Memory B cell (primary cell): ENCODE measurements at regions not wholly inside any gene's neighbourhood (a gene's known extent, or its start where the extent isn't known, plus 50 kb on each side); places are given as distances from the start of the nearest gene placed in this dataset.
"Not testable (repeated sequence)": the region's sequence is repeated elsewhere in the genome, so short reads cannot be mapped to it uniquely, and the experiment has no call there.

Experiments used
- ATAC-seq: fragments of 150-1000 bp; cut with Tn5 transposase; 2 replicates; pipeline ENCODE4 v1.10.0; 2021; ENCODE audit warnings: low read depth, mild to moderate bottlenecking, moderate library complexity
- DNase-seq, 2 donors: peaks; one replicate each; pipeline ENCODE4 v3.0.0; 2022; ENCODE audit warnings: low spot score in 2 of 2
- H3K27ac Mint-ChIP-seq: one replicate; pipeline ENCODE4 v1.8.0; 2022; ENCODE audit warnings: mild to moderate bottlenecking, moderate library complexity, mixed read lengths
- H3K27me3 Mint-ChIP-seq: one replicate; pipeline ENCODE4 v1.8.0; 2022; ENCODE audit warnings: mixed read lengths
- H3K36me3 Mint-ChIP-seq: one replicate; pipeline ENCODE4 v1.8.0; 2022; ENCODE audit warnings: mild to moderate bottlenecking, mixed read lengths
- H3K4me1 Mint-ChIP-seq: one replicate; pipeline ENCODE4 v1.8.0; 2022; ENCODE audit warnings: mixed read lengths
- H3K4me3 Mint-ChIP-seq: one replicate; pipeline ENCODE4 v1.8.0; 2022; ENCODE audit warnings: mild to moderate bottlenecking, moderate library complexity, mixed read lengths
- H3K9me3 Mint-ChIP-seq: one replicate; pipeline ENCODE4 v1.8.0; 2022; ENCODE audit warnings: mixed read lengths

GRCh38 chr15:69666441-69666882 lies 213.8 kb downstream of the RPLP1 start:
- ATAC-seq = peak; percentile 45

GRCh38 chr15:69666921-69667811 lies 214.5 kb downstream of the RPLP1 start:
- Mint-ChIP-seq H3K4me3 (peak overlapping the region; percentile 82), H3K36me3 (no peaks in the 10 kb centered on the region), H3K9me3 (no peaks in the 10 kb centered on the region), H3K4me1 (peaks cover 45% of the 10 kb centered on the region), H3K27ac (peak overlapping the region; percentile 70), H3K27me3 (no peaks in the 10 kb centered on the region)
- ATAC-seq = peak; percentile 63
- DNase-seq = peak; percentile 24 to 35

More at GRCh38 chr15:69666441-69666882, 213.8 kb downstream of the RPLP1 start:
- H3K9me3 Mint-ChIP-seq = no peaks in the 10 kb centered on the region
- H3K36me3 Mint-ChIP-seq = no peaks in the 10 kb centered on the region
- no peaks in the 10 kb centered on the region for H3K27me3 Mint-ChIP-seq
- H3K27ac Mint-ChIP-seq = peak overlapping the region; percentile 70
- peak overlapping the region; percentile 82 for H3K4me3 Mint-ChIP-seq
- DNase-seq = no peak
- H3K4me1 Mint-ChIP-seq = peaks cover 46% of the 10 kb centered on the region

- DNase-seq (no peak), ATAC-seq (peak; percentile 30)
- Mint-ChIP-seq H3K9me3 (no peaks in the 10 kb centered on the region), H3K27me3 (no peaks in the 10 kb centered on the region), H3K4me1 (peaks cover 43% of the 10 kb centered on the region), H3K36me3 (no peaks in the 10 kb centered on the region), H3K27ac (peak overlapping the region; percentile 45), H3K4me3 (peak overlapping the region; percentile 39)
These were observed 215.6 kb downstream of the RPLP1 start for GRCh38 chr15:69668039-69668705.

GRCh38 chr15:69668963-69669362 lies 216.3 kb downstream of the RPLP1 start:
- no peak overlapping the region for H3K4me3 Mint-ChIP-seq
- no peaks in the 10 kb centered on the region for H3K27me3 Mint-ChIP-seq
- peak overlapping the region; percentile 45 for H3K27ac Mint-ChIP-seq
- no peaks in the 10 kb centered on the region for H3K36me3 Mint-ChIP-seq
- no peaks in the 10 kb centered on the region for H3K9me3 Mint-ChIP-seq
- DNase-seq (no peak), ATAC-seq (peak; percentile 23)
- peaks cover 43% of the 10 kb centered on the region for H3K4me1 Mint-ChIP-seq

GRCh38 chr15:69669446-69669845 lies 216.8 kb downstream of the RPLP1 start:
- Mint-ChIP-seq H3K27me3 (no peaks in the 10 kb centered on the region), H3K4me3 (no peak overlapping the region), H3K9me3 (no peaks in the 10 kb centered on the region), H3K27ac (peak overlapping the region; percentile 15), H3K4me1 (peaks cover 43% of the 10 kb centered on the region), H3K36me3 (no peaks in the 10 kb centered on the region)
- ATAC-seq (no peak), DNase-seq (no peak)

GRCh38 chr15:69673291-69673881 lies 220.8 kb downstream of the RPLP1 start:
- ATAC-seq (no peak), DNase-seq (no peak)
- Mint-ChIP-seq H3K9me3 (no peaks in the 10 kb centered on the region), H3K4me3 (no peak overlapping the region), H3K27ac (no peak overlapping the region), H3K4me1 (peaks cover 24% of the 10 kb centered on the region), H3K36me3 (no peaks in the 10 kb centered on the region), H3K27me3 (peaks cover 2% of the 10 kb centered on the region)

GRCh38 chr15:69675731-69676130 lies 223.1 kb downstream of the RPLP1 start:
- DNase-seq = no peak
- no peak for ATAC-seq
- H3K27me3 Mint-ChIP-seq = peaks cover 3% of the 10 kb centered on the region
- no peak overlapping the region for H3K4me3 Mint-ChIP-seq
- no peaks in the 10 kb centered on the region for H3K36me3 Mint-ChIP-seq
- no peaks in the 10 kb centered on the region for H3K9me3 Mint-ChIP-seq
- H3K4me1 Mint-ChIP-seq = peaks cover 15% of the 10 kb centered on the region
- H3K27ac Mint-ChIP-seq = no peak overlapping the region

GRCh38 chr15:69677403-69677802 lies 224.8 kb downstream of the RPLP1 start:
- Mint-ChIP-seq H3K4me1 (peaks cover 15% of the 10 kb centered on the region), H3K36me3 (no peaks in the 10 kb centered on the region), H3K4me3 (no peak overlapping the region), H3K27me3 (peaks cover 3% of the 10 kb centered on the region), H3K9me3 (no peaks in the 10 kb centered on the region), H3K27ac (no peak overlapping the region)
- peak; percentile 80 for ATAC-seq
- DNase-seq = no peak

GRCh38 chr15:69679623-69680228 lies 227.1 kb downstream of the RPLP1 start:
- DNase-seq = no peak

GRCh38 chr15:69684823-69685222 lies 232.2 kb downstream of the RPLP1 start:
- not testable (repeated sequence) for H3K36me3 Mint-ChIP-seq, H3K27ac Mint-ChIP-seq, H3K9me3 Mint-ChIP-seq, ATAC-seq, DNase-seq, H3K4me3 Mint-ChIP-seq, H3K27me3 Mint-ChIP-seq
- peaks cover 14% of the 10 kb centered on the region for H3K4me1 Mint-ChIP-seq

More at GRCh38 chr15:69679623-69680228, 227.1 kb downstream of the RPLP1 start:
- peak; percentile 74 for ATAC-seq
- Mint-ChIP-seq H3K27ac (peak overlapping the region; percentile 6), H3K4me1 (peaks cover 17% of the 10 kb centered on the region), H3K36me3 (peaks cover 4% of the 10 kb centered on the region), H3K9me3 (no peaks in the 10 kb centered on the region), H3K27me3 (peaks cover 3% of the 10 kb centered on the region), H3K4me3 (peak overlapping the region; percentile 40)

GRCh38 chr15:69685512-69686452 lies 233.2 kb downstream of the RPLP1 start:
- Mint-ChIP-seq H3K27ac (no peak overlapping the region), H3K4me1 (peaks cover 14% of the 10 kb centered on the region), H3K36me3 (peaks cover 10% of the 10 kb centered on the region), H3K9me3 (peaks cover 6% of the 10 kb centered on the region), H3K4me3 (no peak overlapping the region), H3K27me3 (peaks cover 3% of the 10 kb centered on the region)
- ATAC-seq (no peak), DNase-seq (no peak)

- no peak for DNase-seq
- ATAC-seq = no peak
- peaks cover 10% of the 10 kb centered on the region for H3K36me3 Mint-ChIP-seq
These were observed 234.0 kb downstream of the RPLP1 start for GRCh38 chr15:69686626-69687025.

GRCh38 chr15:69689133-69689532 lies 236.5 kb downstream of the RPLP1 start:
- H3K9me3 Mint-ChIP-seq = peaks cover 6% of the 10 kb centered on the region
- DNase-seq (no peak), ATAC-seq (no peak)
- peaks cover 12% of the 10 kb centered on the region for H3K4me1 Mint-ChIP-seq
- no peak overlapping the region for H3K4me3 Mint-ChIP-seq
- H3K36me3 Mint-ChIP-seq = peaks cover 6% of the 10 kb centered on the region
- H3K27me3 Mint-ChIP-seq = peaks cover 5% of the 10 kb centered on the region
- H3K27ac Mint-ChIP-seq = no peak overlapping the region

More at GRCh38 chr15:69686626-69687025, 234.0 kb downstream of the RPLP1 start:
- peaks cover 6% of the 10 kb centered on the region for H3K9me3 Mint-ChIP-seq
- no peak overlapping the region for H3K27ac Mint-ChIP-seq
- no peak overlapping the region for H3K4me3 Mint-ChIP-seq
- H3K4me1 Mint-ChIP-seq = peaks cover 14% of the 10 kb centered on the region
- H3K27me3 Mint-ChIP-seq = peaks cover 3% of the 10 kb centered on the region
